ENCODE measurements at regions not wholly inside any gene's neighbourhood (a gene's known extent, or its start where the extent isn't known, plus 50 kb on each side); places are given as distances from the start of the nearest gene placed in this dataset.

DNA sequence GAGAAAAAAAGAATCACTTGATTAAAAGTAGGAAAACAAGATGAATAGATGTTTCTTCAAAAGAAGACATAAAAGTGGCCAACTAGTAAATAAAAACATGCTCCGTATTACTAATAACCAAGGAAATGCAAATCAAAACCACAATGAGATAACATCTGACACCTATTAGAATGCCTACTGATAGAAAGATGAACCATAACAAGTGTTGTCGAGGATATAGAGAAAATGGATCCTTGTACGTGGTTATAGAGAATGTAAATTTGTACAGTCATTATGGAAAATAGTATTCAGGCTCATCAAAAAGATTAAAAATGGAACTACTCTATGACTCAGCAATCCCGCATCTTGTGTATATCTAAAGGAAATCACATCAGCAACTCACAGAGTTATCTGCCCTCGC is 415.8 kb upstream of the SLITRK5 start:
- TF ChIP-seq POLR2AphosphoS5 (IDR thresholded peaks at IDR 0.05; ENCODE audit: borderline replicate concordance, low read depth, low read length): no peak
- no peak for TF ChIP-seq EZH2 (IDR thresholded peaks at IDR 0.05)

All from SK-N-MC (cell line).